HG03135 (cell line): ENCODE measurements at regions not wholly inside any gene's neighbourhood (a gene's known extent, or its start where the extent isn't known, plus 50 kb on each side); places are given as distances from the start of the nearest gene placed in this dataset.
"Not testable (repeated sequence)": the region's sequence is repeated elsewhere in the genome, so short reads cannot be mapped to it uniquely, and the experiment has no call there.

Experiments
- ATAC-seq: cut with Tn5 transposase; IDR thresholded peaks from one replicate; pipeline ENCODE4 v1.9.1; 2021; ENCODE audit warnings: mild to moderate bottlenecking, moderate library complexity; ENCODE audit not compliant: unreplicated experiment

GRCh38 chr10:17538941-17539340, 78.2 kb downstream of the HACD1 start:
- no peak for ATAC-seq

GRCh38 chr10:17537281-17537680, 79.9 kb downstream of the HACD1 start:
- no peak for ATAC-seq

- ATAC-seq = no peak
Observed at GRCh38 chr10:17536221-17536620, 81.0 kb downstream of the HACD1 start.

GRCh38 chr10:17533731-17534130, 79.3 kb upstream of the ST8SIA6 start:
- ATAC-seq = no peak

- ATAC-seq = no peak
Observed at GRCh38 chr10:17528306-17528862, 74.0 kb upstream of the ST8SIA6 start.

- no peak for ATAC-seq
Observed at GRCh38 chr10:17527514-17528146, 73.2 kb upstream of the ST8SIA6 start.

- not testable (repeated sequence) for ATAC-seq
Observed at GRCh38 chr10:17526571-17526970, 72.2 kb upstream of the ST8SIA6 start.

- ATAC-seq = no peak
Observed at GRCh38 chr10:17523917-17524316, 69.5 kb upstream of the ST8SIA6 start.

- no peak for ATAC-seq
Observed at GRCh38 chr10:17523246-17523753, 68.9 kb upstream of the ST8SIA6 start.

GRCh38 chr10:17522269-17522668, 67.9 kb upstream of the ST8SIA6 start:
- not testable (repeated sequence) for ATAC-seq

GRCh38 chr10:17519457-17519856, 65.1 kb upstream of the ST8SIA6 start:
- no peak for ATAC-seq

- ATAC-seq = no peak
Observed at GRCh38 chr10:17518338-17518737, 63.9 kb upstream of the ST8SIA6 start.

GRCh38 chr10:17516376-17516775, 62.0 kb upstream of the ST8SIA6 start:
- no peak for ATAC-seq

GRCh38 chr10:17512341-17513001, 58.1 kb upstream of the ST8SIA6 start:
- no peak for ATAC-seq

GRCh38 chr10:17510242-17510908, 56.0 kb upstream of the ST8SIA6 start:
- peak; percentile 65 for ATAC-seq

- ATAC-seq = no peak
Observed at GRCh38 chr10:17507538-17507937, 53.1 kb upstream of the ST8SIA6 start.

GRCh38 chr10:17506856-17507471, 52.6 kb upstream of the ST8SIA6 start:
- ATAC-seq = no peak

- no peak for ATAC-seq
Observed at GRCh38 chr10:17506390-17506789, 52.0 kb upstream of the ST8SIA6 start.

GRCh38 chr10:17504547-17505245, 50.3 kb upstream of the ST8SIA6 start:
- ATAC-seq = no peak
